ENCODE measurements at regions not wholly inside any gene's neighbourhood (a gene's known extent, or its start where the extent isn't known, plus 50 kb on each side); places are given as distances from the start of the nearest gene placed in this dataset.

DNA sequence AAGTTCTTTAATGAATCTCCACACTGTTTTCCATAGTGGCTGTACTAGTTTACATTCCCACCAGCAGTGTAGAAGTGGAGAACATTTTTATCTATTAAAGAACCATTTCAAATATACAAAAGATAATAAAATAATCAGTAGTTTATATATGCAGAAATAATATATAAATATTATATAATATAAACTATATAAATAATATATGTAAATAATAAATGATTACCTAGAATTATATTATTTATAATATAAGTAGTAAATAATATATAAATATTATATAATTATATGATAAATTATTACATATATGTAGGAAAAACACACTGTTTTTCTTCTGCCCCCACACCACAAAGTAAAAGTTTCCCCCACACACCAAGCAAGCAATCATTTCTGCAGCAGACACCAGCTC lies 83.5 kb upstream of the NEUROD6 start:
- TF ChIP-seq ZNF70 (CRISPR knock-in tag; IDR thresholded peaks at IDR 0.05) (no peak), GLIS3 (CRISPR knock-in tag; IDR thresholded peaks at IDR 0.05) (no peak), SNAI2 (CRISPR knock-in tag; IDR thresholded peaks at IDR 0.05) (no peak), CSDC2 (CRISPR knock-in tag; IDR thresholded peaks at IDR 0.05) (no peak), ZFP30 (CRISPR knock-in tag; IDR thresholded peaks at IDR 0.05) (no peak), ESRRG (CRISPR knock-in tag; IDR thresholded peaks at IDR 0.05) (no peak), ZC3H10 (CRISPR knock-in tag; IDR thresholded peaks at IDR 0.05) (no peak), ARNTL (CRISPR knock-in tag; IDR thresholded peaks at IDR 0.05; ENCODE audit: borderline replicate concordance, low read depth) (no peak)
- TF ChIP-seq, protein P1, sequence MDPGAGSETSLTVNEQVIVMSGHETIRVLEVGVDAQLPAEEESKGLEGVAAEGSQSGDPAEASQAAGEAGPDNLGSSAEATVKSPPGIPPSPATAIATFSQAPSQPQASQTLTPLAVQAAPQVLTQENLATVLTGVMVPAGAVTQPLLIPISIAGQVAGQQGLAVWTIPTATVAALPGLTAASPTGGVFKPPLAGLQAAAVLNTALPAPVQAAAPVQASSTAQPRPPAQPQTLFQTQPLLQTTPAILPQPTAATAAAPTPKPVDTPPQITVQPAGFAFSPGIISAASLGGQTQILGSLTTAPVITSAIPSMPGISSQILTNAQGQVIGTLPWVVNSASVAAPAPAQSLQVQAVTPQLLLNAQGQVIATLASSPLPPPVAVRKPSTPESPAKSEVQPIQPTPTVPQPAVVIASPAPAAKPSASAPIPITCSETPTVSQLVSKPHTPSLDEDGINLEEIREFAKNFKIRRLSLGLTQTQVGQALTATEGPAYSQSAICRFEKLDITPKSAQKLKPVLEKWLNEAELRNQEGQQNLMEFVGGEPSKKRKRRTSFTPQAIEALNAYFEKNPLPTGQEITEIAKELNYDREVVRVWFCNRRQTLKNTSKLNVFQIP (CRISPR knock-in tag; IDR thresholded peaks at IDR 0.05; ENCODE audit: borderline replicate concordance, low read depth) = no peak
- TF ChIP-seq, protein P2, sequence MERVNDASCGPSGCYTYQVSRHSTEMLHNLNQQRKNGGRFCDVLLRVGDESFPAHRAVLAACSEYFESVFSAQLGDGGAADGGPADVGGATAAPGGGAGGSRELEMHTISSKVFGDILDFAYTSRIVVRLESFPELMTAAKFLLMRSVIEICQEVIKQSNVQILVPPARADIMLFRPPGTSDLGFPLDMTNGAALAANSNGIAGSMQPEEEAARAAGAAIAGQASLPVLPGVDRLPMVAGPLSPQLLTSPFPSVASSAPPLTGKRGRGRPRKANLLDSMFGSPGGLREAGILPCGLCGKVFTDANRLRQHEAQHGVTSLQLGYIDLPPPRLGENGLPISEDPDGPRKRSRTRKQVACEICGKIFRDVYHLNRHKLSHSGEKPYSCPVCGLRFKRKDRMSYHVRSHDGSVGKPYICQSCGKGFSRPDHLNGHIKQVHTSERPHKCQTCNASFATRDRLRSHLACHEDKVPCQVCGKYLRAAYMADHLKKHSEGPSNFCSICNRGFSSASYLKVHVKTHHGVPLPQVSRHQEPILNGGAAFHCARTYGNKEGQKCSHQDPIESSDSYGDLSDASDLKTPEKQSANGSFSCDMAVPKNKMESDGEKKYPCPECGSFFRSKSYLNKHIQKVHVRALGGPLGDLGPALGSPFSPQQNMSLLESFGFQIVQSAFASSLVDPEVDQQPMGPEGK (CRISPR knock-in tag; IDR thresholded peaks at IDR 0.05; ENCODE audit: borderline replicate concordance) = no peak

Data from SK-N-SH treated with all-trans-retinoic acid at 6 μM for 48 hours (cell line).